ENCODE measurements at regions not wholly inside any gene's neighbourhood (a gene's known extent, or its start where the extent isn't known, plus 50 kb on each side); places are given as distances from the start of the nearest gene placed in this dataset.

DNA sequence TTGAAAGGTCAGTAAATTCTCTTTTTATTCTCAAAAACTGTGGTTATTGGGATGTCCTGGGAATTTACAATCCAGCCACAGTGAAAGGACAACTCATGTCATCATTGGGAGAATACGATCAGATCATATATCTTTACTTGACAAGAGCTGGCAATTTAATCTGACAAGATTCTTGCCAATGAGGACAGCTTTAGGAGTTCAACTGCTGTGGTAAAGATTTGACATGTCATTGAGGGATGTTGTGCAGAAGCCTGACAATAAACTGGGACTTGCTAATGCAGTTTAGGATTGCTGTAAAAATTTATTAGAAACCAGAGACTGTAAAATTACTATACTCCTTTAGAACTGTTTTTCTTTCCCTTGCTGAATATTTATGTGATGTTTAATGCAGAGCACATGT lies 1131.0 kb downstream of the MAT2B start:
- DNase-seq = no peak

- DNase-seq = no peak
Measured at GRCh38 chr5:164637931-164638521, 1132.6 kb downstream of the MAT2B start.

DNA sequence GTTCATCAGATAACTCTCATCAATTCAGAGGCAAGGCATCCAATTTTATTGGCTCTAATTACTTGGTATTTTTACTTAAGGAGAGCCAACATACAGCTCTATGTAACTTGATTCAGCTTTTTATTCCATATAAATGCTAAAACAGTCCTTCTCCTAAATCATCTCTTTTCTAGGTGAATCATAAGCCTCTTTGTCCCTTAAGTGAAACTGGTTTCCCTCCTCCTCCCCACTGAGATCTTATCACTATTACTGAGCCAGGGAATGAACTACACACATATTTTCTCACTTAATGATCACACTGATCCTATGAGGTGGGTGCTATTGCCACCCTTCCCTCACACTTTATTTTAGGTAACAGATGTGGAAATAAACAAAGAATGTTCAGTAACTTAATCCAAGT lies 1143.8 kb downstream of the MAT2B start:
- DNase-seq = no peak

DNA sequence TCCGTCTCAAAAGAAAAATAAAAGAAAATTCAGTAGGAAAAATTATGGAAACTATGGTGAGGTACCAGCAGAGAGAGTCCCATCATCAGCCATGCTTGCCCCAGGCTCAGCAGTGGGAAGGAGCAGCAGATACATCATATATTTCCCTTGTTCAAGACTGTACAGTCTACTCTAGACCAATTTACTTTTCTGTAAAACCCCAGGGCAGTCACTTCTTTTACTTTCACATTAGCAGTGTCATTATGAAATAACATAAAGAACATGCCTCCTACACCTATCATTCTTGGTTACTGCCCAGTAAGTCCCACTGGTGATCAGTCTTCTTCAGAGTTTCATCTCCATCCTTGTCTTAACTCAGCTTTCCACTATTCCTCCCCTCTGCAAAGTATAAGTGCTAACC lies 1145.0 kb downstream of the MAT2B start:
- DNase-seq = no peak

DNA sequence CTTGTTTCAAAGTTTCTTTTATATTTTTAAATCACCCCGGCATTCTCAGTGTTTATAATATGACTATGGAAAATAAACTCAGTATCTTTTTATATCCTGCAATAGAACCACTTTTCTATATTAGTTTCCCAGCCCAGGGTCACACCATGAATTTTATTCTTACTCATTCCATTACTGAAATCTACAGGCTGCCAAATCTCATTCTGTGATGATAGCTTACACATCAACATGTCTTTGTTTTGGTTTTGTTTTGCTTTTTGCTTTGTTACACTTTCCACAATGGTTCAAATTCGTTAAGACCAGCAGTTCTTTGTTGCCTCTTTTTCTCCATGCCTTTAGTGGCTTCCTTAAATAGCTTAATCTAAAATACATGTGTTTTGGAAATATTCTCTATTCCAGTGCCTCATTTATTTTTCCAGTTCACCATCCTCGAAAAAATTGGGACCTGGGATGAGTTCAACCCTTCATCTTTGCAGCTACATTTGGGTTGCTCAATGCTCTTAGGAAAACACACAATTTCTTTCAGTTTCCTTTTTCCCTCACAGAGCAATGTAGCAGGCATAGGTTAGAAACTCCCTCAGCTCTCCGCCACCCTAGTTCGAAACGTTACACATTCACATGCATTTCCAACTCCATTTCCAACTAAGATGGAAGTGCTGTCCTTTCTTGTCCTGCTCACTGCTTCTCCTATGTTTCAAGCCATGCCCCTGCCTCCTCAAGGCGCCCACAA lies 1146.3 kb downstream of the MAT2B start:
- DNase-seq = no peak

DNA sequence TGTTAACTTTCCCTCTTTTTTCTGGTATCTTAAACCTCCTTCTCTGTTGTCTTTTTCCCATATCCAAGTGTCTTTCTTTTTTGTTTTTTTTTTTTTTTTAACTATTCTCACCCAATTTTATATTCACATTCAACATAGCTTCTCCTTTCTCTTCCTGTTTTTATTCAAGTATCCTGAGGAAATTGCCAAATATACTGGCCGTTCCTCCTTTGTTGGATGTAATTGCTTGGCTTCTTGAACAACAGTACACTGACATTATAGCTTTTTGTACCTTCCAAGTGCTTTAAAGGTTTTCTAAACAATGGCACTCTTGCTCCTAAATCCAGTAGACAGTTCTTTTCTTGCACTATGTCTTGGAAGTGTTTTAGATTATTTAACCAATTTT lies 1146.8 kb downstream of the MAT2B start:
- peak; percentile 23 to 75 for DNase-seq

GRCh38 chr5:164663198-164663989 lies 1158.0 kb downstream of the MAT2B start:
- DNase-seq = no peak

DNA sequence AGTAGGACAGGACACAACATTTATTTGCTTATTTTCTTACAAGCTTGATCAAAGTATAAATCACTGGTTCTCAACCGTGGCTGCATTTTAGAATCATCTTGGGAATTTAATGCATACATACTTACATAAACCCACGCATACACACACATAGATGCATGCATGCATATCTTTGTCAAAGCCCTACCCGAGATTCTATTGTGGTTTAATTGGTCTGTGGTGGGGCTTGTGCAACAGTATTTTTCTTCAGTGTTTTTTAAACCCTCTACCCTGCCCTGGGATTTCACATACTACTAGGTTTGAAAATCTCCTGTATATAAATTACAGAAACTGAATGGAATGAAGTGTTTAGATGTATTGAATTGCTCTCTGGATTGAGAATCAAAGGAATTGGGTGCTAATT lies 1166.2 kb downstream of the MAT2B start:
- DNase-seq = no peak

DNA sequence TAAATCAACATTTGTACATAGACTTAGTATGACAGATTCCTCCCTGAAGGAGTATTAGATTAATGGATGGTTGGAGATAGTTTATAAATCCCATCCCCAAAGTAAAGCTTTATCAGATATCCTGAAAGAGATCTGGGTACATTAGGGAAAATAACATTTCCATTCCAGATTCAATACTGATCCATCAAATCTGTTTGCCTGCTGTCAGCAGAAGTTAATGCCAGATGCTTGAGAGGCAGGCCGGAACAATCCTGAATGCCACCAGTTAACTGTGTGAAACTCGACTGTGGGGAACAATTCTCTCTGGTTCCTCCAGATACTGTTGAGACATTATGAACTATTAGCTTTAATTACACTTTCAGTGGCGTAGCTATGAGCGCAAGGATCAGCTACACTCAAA lies 1166.8 kb downstream of the MAT2B start:
- DNase-seq = no peak

DNA sequence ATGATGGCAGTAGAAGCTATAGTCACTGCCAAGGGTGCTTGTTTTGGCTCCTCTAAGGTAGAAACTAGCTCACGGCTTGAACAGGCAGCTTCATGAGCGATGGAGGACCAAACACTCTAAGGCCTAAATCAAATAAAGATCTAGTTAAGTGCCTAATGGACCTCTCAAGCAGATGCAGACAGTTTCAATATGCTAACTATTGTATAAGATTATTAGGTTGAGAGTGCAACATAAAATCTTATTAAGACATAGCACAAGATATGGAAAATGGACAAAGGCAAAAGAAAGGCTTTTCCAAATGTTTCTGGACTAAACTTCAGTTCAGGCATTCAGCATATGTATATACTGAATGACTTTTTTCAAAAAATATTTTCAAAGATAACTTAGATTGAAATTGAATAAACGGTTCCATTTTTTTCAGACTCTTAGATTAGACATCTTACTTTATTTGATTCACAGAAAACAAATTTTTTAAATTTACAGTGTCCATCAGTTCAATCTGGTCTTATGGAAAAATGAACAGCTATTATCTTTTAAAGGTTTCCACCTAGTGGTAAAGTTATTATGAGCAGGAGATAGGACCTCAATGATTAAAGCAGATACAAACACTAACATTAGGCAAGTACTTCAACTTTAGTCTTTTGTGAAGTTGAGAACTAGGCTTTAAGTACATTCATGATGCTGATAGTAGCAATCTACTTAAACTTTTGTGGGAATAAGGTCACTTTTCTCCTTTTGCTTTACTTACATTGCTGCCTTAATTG lies 1167.7 kb downstream of the MAT2B start:
- peak in 1 of 2 donors; percentile 33 for DNase-seq

DNA sequence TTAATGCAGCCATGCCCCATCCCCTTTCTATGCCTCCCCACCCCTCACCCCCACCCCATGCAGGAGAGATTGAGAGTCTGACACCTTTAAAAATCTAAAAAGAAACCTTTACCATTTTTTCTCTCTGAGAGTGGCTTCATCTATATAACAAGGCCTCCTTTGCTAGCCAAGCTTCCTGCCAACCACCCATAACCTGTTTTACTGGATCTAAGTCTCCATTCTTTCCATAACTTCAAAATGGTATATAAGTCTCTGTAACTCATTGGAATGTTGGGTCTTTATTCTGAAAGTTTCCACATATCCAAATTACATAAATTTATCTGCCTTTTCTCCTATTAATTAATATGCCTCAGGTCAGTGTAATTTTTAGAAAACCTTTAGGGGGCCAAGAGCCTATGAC lies 1174.0 kb downstream of the MAT2B start:
- no peak for DNase-seq

GRCh38 chr5:164680216-164680615 lies 1174.8 kb downstream of the MAT2B start:
- no peak for DNase-seq

DNA sequence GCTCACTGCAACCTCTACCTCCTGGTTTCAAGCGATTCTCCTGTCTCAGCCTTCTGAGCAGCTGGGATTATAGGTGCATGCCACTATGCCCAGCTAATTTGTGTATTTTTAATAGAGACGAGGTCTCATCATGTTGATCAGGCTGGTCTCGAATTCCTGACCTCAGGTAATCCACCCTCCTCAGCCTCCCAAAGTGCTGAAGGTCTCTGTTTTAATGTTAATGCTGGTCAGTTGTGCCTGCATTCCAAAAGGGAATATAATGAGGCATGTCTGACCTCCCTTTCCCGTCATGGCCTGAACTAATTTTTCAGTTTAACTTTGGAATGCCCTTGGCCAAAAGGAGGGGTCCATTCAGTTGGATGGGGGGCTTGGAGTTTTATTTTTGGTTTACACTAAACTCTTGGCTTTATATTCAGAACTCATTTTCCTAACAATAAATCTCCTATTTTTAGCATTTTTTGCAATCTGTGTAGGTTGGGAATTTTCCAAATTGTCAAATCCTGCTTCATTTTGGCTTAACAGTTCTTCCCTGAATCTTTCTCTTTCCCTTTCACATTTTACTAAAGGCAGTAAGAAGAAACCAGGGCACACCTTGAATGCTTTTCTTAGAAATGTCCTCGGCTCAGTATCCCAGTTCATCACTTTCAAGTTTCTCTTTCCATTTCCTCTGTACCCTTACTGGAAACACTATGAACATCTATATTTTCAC lies 1175.5 kb downstream of the MAT2B start:
- DNase-seq = no peak

DNA sequence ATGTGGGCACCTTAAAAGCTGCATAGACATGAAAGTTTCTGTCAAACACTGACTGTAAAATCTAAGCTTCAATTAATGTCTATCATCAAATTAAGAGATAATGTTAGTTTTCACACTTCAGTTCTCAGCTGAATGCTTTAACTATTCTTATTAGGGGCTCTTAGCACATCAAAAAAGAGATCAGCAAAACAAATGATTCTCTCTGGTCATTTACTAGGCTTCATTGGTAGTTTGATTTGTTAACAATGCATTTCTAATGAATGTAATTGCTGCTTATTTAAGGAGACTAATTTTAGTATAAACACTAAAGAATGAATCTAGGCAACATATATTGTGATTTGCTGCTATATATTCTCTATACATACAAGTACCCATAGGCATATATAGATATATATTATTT lies 1182.0 kb downstream of the MAT2B start:
- no peak for DNase-seq

DNA sequence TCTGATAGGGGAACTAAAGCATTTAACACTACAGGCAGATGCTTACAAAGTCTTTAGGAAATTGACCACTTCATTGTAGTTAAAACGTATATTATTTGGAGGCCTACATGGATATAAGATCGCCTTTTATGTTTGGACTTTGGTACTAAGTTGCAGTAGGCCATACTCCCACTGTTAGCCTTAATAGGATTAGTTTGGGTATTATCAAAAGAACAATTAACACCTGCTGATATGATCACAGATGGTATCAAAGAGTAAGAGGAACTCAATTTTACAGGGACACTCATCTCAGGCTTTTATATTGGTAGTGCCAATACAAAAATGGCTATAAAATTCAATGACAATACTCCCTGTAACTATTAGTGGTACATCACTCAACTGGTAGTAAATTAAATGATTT lies 1183.0 kb downstream of the MAT2B start:
- DNase-seq = no peak

DNA sequence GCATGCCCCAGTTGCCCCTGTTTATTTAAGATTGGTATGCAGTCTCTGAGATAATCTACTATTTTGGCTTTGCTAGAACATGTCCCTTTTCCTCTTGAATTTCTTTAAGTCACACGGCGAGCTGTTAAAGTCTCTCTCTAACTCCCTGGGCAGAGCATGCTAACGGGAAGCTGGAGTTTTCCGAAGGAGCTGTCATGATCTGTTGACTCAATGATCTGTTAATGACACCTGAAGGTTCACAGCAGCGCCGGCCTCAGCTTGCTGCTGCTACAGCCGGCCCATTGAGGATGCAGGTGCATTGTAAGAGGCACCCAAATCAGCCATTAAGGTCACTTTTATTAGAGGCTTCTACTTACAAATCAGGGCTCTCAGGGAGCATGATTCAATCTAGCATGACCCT lies 1203.4 kb downstream of the MAT2B start:
- no peak for DNase-seq

GRCh38 chr5:164713682-164714081 lies 1208.3 kb downstream of the MAT2B start:
- no peak for DNase-seq

DNA sequence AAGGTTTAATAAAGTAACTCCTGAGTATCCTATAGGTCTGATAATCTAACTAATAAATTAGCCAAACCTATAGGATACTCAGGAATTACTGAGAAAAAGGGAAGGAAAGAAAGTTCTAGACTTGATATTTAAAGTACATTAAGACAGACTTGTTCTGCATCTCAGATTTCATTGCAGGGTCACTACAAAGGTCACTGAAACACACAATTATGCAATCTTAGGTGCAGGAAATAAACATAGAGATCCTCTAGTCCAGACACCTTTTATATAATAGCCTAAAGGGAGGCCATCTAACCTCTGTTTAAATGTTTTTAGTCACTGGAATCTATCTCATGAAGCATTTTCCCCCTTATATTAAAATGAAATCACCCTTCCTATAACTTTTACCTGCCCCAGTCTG lies 1215.7 kb downstream of the MAT2B start:
- no peak for DNase-seq

DNA sequence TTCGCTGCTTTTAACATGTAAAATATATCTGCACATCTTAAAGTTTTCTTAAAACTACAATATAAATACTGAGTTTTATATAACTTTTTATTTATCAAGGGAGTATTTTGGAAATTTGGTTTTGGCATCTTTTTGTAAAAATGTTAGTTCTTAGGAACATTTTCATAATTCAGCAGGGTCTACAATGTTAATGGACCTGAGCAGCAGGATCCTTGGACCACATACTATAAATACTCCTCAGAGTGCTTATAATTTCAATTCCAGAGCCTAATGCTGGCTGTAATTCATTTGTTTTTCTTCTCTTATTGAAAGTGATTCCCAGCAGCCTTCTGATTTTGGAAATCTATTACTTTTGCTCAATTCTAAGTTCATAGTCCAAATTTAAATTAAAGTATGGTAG lies 1216.2 kb downstream of the MAT2B start:
- no peak for DNase-seq

DNA sequence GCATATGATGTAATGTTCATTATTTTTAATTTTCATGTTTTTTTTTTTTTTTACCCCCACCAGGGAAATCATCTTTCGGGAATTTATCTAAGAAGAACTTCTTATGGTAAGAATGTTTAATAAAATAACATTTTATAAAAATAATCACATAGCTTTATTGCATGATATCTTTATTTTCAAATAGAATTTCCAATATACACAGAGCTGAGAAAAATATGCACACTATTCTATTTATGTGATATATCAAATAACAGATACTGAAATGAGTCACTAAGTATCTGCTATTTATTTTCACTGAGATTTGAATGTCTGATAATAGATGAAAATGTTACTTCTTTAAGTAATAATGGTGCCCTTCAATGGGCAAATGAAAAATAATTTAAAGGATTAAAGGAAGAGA lies 1217.3 kb downstream of the MAT2B start:
- DNase-seq = no peak

DNA sequence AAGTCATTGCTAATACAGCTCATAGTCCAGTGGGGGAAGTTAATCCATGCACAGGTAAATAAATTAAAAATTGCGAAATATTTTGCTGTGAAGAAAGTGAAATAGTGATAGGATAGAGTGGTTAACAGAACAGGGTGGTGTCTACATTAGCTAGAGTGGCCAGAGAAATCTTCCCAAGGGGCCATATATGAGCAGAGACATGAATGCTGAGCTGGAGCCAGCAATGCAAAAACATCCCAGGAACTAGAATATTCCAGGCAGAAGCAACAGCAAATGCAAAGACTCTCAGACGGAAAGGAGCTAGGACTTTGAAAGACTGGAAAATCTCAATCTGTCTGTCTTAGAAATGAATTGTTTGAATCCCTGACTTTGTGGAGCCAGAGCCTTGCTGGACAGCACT lies 1221.6 kb downstream of the MAT2B start:
- no peak for DNase-seq

DNA sequence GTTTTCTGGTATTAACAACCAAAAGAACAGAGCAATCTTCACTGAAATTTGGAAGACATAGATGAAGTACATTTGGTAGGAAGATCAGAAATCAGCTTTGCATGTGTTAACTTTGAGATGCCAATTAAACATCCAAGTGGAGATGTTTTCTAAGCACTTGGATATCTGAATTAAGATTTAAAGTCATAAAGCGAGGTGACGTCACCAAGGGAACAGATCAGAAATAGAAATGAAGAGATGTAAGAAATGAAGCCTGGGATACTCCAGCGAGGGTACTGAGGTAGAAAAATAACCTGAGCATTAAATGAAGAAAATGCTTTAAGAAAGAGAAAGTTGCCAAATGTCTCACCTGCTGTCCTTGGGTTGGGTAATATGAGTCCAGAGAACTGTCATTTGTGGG lies 1223.3 kb downstream of the MAT2B start:
- DNase-seq = no peak

DNA sequence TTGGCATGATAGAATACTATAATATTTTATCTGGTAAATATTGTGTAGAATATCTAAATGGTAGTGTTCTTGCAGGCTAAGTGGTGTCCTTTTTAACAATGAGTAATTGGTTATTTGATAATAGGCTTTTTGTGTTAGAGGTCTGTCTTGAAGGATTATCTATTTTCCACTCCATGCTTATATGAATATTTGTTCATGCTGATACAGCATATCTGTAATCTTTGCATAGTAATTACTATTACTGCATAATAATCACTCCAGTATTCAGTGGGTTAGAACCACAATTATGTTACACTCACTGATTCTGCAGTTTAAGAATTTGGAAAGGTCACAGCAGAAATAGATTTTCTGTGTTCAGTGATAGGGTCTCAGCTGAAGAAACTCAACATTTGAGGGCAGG lies 1229.9 kb downstream of the MAT2B start:
- no peak for DNase-seq
